GM18870 (cell line): ENCODE measurements at regions not wholly inside any gene's neighbourhood (a gene's known extent, or its start where the extent isn't known, plus 50 kb on each side); places are given as distances from the start of the nearest gene placed in this dataset.
"Not testable (repeated sequence)": the region's sequence is repeated elsewhere in the genome, so short reads cannot be mapped to it uniquely, and the experiment has no call there.

Experiments used
- ATAC-seq: cut with Tn5 transposase; IDR thresholded peaks from one replicate; pipeline ENCODE4 v1.9.1; 2021; ENCODE audit warnings: moderate library complexity; ENCODE audit not compliant: unreplicated experiment

GRCh38 chr1:101128211-101128727, 102.7 kb upstream of the DPH5 start:
- ATAC-seq: peak; percentile 95

GRCh38 chr1:101124405-101124804, 98.8 kb upstream of the DPH5 start:
- ATAC-seq: no peak

- not testable (repeated sequence) for ATAC-seq
Observed at GRCh38 chr1:101123904-101124303, 98.3 kb upstream of the DPH5 start.

- ATAC-seq: peak; percentile 95
Observed at GRCh38 chr1:101122452-101123166, 97.0 kb upstream of the DPH5 start.

GRCh38 chr1:101121975-101122374, 96.4 kb upstream of the DPH5 start:
- no peak for ATAC-seq

GRCh38 chr1:101121504-101121903, 95.9 kb upstream of the DPH5 start:
- ATAC-seq: no peak

GRCh38 chr1:101120868-101121267, 95.3 kb upstream of the DPH5 start:
- ATAC-seq: no peak

- no peak for ATAC-seq
Observed at GRCh38 chr1:101119289-101119688, 93.7 kb upstream of the DPH5 start.

GRCh38 chr1:101116006-101116405, 90.4 kb upstream of the DPH5 start:
- ATAC-seq: no peak

GRCh38 chr1:101115112-101115511, 89.5 kb upstream of the DPH5 start:
- ATAC-seq: no peak

GRCh38 chr1:101114128-101114527, 88.5 kb upstream of the DPH5 start:
- ATAC-seq: not testable (repeated sequence)

- peak; percentile 86 for ATAC-seq
Observed at GRCh38 chr1:101112051-101112780, 86.6 kb upstream of the DPH5 start.

- no peak for ATAC-seq
Observed at GRCh38 chr1:101111461-101111860, 85.9 kb upstream of the DPH5 start.

- ATAC-seq: no peak
Observed at GRCh38 chr1:101109791-101110190, 84.2 kb upstream of the DPH5 start.

- no peak for ATAC-seq
Observed at GRCh38 chr1:101108111-101108500, 82.5 kb upstream of the DPH5 start.

GRCh38 chr1:101107496-101108110, 82.0 kb upstream of the DPH5 start:
- no peak for ATAC-seq

GRCh38 chr1:101105877-101106276, 80.3 kb upstream of the DPH5 start:
- ATAC-seq: no peak

- no peak for ATAC-seq
Observed at GRCh38 chr1:101102426-101103156, 77.0 kb upstream of the DPH5 start.

- no peak for ATAC-seq
Observed at GRCh38 chr1:101101360-101101759, 75.8 kb upstream of the DPH5 start.

- no peak for ATAC-seq
Observed at GRCh38 chr1:101100674-101101073, 75.1 kb upstream of the DPH5 start.

- ATAC-seq: no peak
Observed at GRCh38 chr1:101098907-101099306, 73.3 kb upstream of the DPH5 start.
